IMR-90 (cell line): ENCODE measurements at regions not wholly inside any gene's neighbourhood (a gene's known extent, or its start where the extent isn't known, plus 50 kb on each side); places are given as distances from the start of the nearest gene placed in this dataset.

ENCODE experiments used
- ATAC-seq: fragments of 200-7000 bp; cut with Tn5 transposase; 2 replicates; pipeline ENCODE4 v1.9.1; 2020; ENCODE audit warnings: low read depth, mild to moderate bottlenecking, moderate library complexity
- BruUV-seq: library from RNA; stranded (reverse); fragments of 400-500 nt; replicated peaks from 2 replicates; lab custom pipeline; 2021; lab: Mats Ljungman, UMichigan
- CTCF ChIA-PET: fragments of 300-600 bp; formaldehyde crosslinking; extraction: SDS; loops from one replicate; lab custom pipeline; 2021; ENCODE audit warnings: antibody characterized with exemption; lab: Yijun Ruan, JAX
- POLR2A ChIA-PET: fragments of 300-600 bp; sonication (Branson Sonifier 250); formaldehyde crosslinking; loops from one replicate; lab custom pipeline; 2022; ENCODE audit warnings: antibody characterized with exemption; ENCODE audit not compliant: unreplicated experiment; lab: Charles Lee
- DNase-seq: peaks from one replicate; pipeline ENCODE4 v3.0.0; 2013
- H2AFZ ChIP-seq: replicated peaks from 2 replicates; pipeline ENCODE3; 2013; ENCODE audit warnings: low read length, mild to moderate bottlenecking; ENCODE audit not compliant: poor library complexity
- H2AK5ac ChIP-seq: 2 replicates; pipeline ENCODE4 v1.6.1; 2013; ENCODE audit warnings: low read depth, low read length, inconsistent platforms
- H2AK9ac ChIP-seq: replicated peaks from 2 replicates; pipeline ENCODE3; 2013; ENCODE audit warnings: mild to moderate bottlenecking, low read depth, low read length, moderate library complexity; ENCODE audit not compliant: poor library complexity
- H2BK120ac ChIP-seq: 2 replicates; pipeline ENCODE4 v1.6.1; 2013; ENCODE audit warnings: low read depth, low read length, inconsistent platforms
- H2BK15ac ChIP-seq: 3 replicates; pipeline ENCODE4 v1.6.1; 2013; ENCODE audit warnings: low read depth, low read length, inconsistent platforms
- H2BK20ac ChIP-seq: 2 replicates; pipeline ENCODE4 v1.6.1; 2013; ENCODE audit warnings: low read depth, mild to moderate bottlenecking, inconsistent platforms, low read length, moderate library complexity
- H2BK5ac ChIP-seq: 2 replicates; pipeline ENCODE4 v1.6.1; 2013; ENCODE audit warnings: mild to moderate bottlenecking, low read depth, low read length, inconsistent platforms; ENCODE audit not compliant: poor library complexity, severe bottlenecking
- H3K14ac ChIP-seq: replicated peaks from 2 replicates; pipeline ENCODE4 v1.6.1; 2013; ENCODE audit warnings: low read depth, low read length, inconsistent platforms
- H3K18ac ChIP-seq: 2 replicates; pipeline ENCODE4 v1.6.1; 2013; ENCODE audit warnings: low read depth, low read length, control low read depth
- H3K23ac ChIP-seq: 2 replicates; pipeline ENCODE4 v1.6.1; 2013; ENCODE audit warnings: low read depth, low read length, inconsistent platforms
- H3K27ac ChIP-seq: 2 replicates; pipeline ENCODE4 v1.5.1; 2013; ENCODE audit warnings: mild to moderate bottlenecking, control low read depth, low read length; ENCODE audit not compliant: insufficient read depth
- H3K27me3 ChIP-seq: 2 replicates; pipeline ENCODE4 v1.6.1; 2013; ENCODE audit warnings: low read length; ENCODE audit not compliant: control insufficient read depth, insufficient read depth
- H3K36me3 ChIP-seq: 2 replicates; pipeline ENCODE4 v1.6.1; 2013; ENCODE audit warnings: low read length, mixed read lengths; ENCODE audit not compliant: control insufficient read depth, insufficient read depth
- H3K4ac ChIP-seq: 2 replicates; pipeline ENCODE4 v1.6.1; 2013; ENCODE audit warnings: low read depth, low read length, inconsistent platforms
- H3K4me1 ChIP-seq: 2 replicates; pipeline ENCODE4 v1.6.1; 2013; ENCODE audit warnings: low read length, mixed read lengths; ENCODE audit not compliant: control insufficient read depth, insufficient read depth
- H3K4me2 ChIP-seq: 2 replicates; pipeline ENCODE4 v1.6.1; 2013; ENCODE audit warnings: low read depth, mild to moderate bottlenecking, control low read depth, low read length, moderate library complexity
- H3K4me3 ChIP-seq: 2 replicates; pipeline ENCODE4 v1.5.1; 2013; ENCODE audit warnings: low read depth, mild to moderate bottlenecking, control low read depth, low read length, moderate library complexity; ENCODE audit not compliant: insufficient read depth
- H3K56ac ChIP-seq: 2 replicates; pipeline ENCODE4 v1.6.1; 2013; ENCODE audit warnings: low read length, inconsistent platforms; ENCODE audit not compliant: insufficient read depth; ENCODE audit errors: extremely low read depth
- H3K79me1 ChIP-seq, 2 experiments: 2 replicates each; pipeline ENCODE4 v1.6.1; 2013; ENCODE audit warnings: low read length in 2 of 2, inconsistent platforms in 1 of 2, low read depth in 1 of 2
- H3K9ac ChIP-seq: 2 replicates; pipeline ENCODE4 v1.6.1; 2013; ENCODE audit warnings: low read depth, low read length, control low read depth
- H3K9me1 ChIP-seq: 2 replicates; pipeline ENCODE4 v1.6.1; 2013; ENCODE audit warnings: low read length, inconsistent platforms; ENCODE audit not compliant: insufficient read depth
- H3K9me3 ChIP-seq: 2 replicates; pipeline ENCODE4 v1.6.1; 2013; ENCODE audit warnings: low read length; ENCODE audit not compliant: control insufficient read depth, insufficient read depth
- H4K20me1 ChIP-seq: 2 replicates; pipeline ENCODE4 v1.6.1; 2013; ENCODE audit warnings: low read length, inconsistent platforms; ENCODE audit not compliant: insufficient read depth
- H4K5ac ChIP-seq: 2 replicates; pipeline ENCODE4 v1.6.1; 2013; ENCODE audit warnings: mild to moderate bottlenecking, low read depth, low read length, control low read depth
- H4K8ac ChIP-seq, 2 experiments: 2 replicates each; pipeline ENCODE4 v1.6.1; 2013; ENCODE audit warnings: low read depth in 2 of 2, low read length in 2 of 2, control low read depth in 1 of 2, inconsistent platforms in 1 of 2
- H4K91ac ChIP-seq: 2 replicates; pipeline ENCODE4 v1.6.1; 2013; ENCODE audit warnings: low read depth, low read length, inconsistent platforms; ENCODE audit not compliant: insufficient read depth
- CEBPB ChIP-seq: IDR thresholded peaks from 2 replicates; pipeline ENCODE4 v1.6.1; 2012; ENCODE audit warnings: low read depth, low read length, improper control_type of control experiment
- FOS ChIP-seq: fragments of 150-350 bp; IDR thresholded peaks from 2 replicates; pipeline ENCODE4 v1.6.1; 2016; ENCODE audit warnings: low read depth, low read length
- MAFK ChIP-seq: IDR thresholded peaks from 2 replicates; pipeline ENCODE4 v1.6.1; 2012; ENCODE audit warnings: low read depth, low read length, improper control_type of control experiment
- RCOR1 ChIP-seq: IDR thresholded peaks from 2 replicates; pipeline ENCODE4 v1.6.1; 2012; ENCODE audit warnings: mild to moderate bottlenecking, low read length, improper control_type of control experiment; ENCODE audit not compliant: insufficient replicate concordance
- RFX5 ChIP-seq: IDR thresholded peaks from 2 replicates; pipeline ENCODE4 v1.8.0; 2012; ENCODE audit warnings: low read depth, mild to moderate bottlenecking, low read length, moderate library complexity
- WGBS, 2 experiments: methylation state at CpG; one replicate each; pipeline versions ENCODE4 v1.1.5 to v1.1.7; 2013; ENCODE audit warnings: missing lambda C conversion rate in 2 of 2; ENCODE audit not compliant: insufficient read length in 1 of 2; ENCODE audit errors: extremely low coverage in 2 of 2; 5-methylcytosine and 5-hydroxymethylcytosine counted together
- dilution Hi-C: fragments of 300-500 bp; cut with HindIII; formaldehyde crosslinking; loops from one replicate; pipeline ENCODE4 v1.14.3; 2018; ENCODE audit warnings: low sequenced_read_pairs; ENCODE audit not compliant: unreplicated experiment
- in situ Hi-C: fragments of 300-500 bp; cut with MboI; formaldehyde crosslinking; loops from 3 replicates; pipeline ENCODE4 v1.14.3; 2019; ENCODE audit warnings: low sequenced_read_pairs, inconsistent platforms, mixed read lengths
- intact Hi-C: fragments of 100-400 bp; cut with micrococcal nuclease; formaldehyde crosslinking; loops from 2 replicates; pipeline ENCODE4 v1.10.0; 2022
- TF ChIP-seq, protein P1 (sequence below): fragments of 150-350 bp; IDR thresholded peaks from 2 replicates; pipeline ENCODE4 v1.6.1; 2016; ENCODE audit warnings: low read depth, mild to moderate bottlenecking, low read length, moderate library complexity, borderline replicate concordance

GRCh38 chr11:23755076-23755475 lies 741.8 kb upstream of the LUZP2 start:
- no TSS peak for BruUV-seq
- no peak overlapping the region for H4K91ac ChIP-seq
- H4K5ac ChIP-seq, result no peak overlapping the region
- H3K9me3 ChIP-seq, result no peaks in the 10 kb centered on the region
- H2AFZ ChIP-seq, result no peak overlapping the region
- no peak for TF ChIP-seq FOS
- TF ChIP-seq CEBPB, result no peak
- no peak for TF ChIP-seq RFX5
- TF ChIP-seq RCOR1, result no peak
- no peak for TF ChIP-seq MAFK
- TF ChIP-seq, protein P1, sequence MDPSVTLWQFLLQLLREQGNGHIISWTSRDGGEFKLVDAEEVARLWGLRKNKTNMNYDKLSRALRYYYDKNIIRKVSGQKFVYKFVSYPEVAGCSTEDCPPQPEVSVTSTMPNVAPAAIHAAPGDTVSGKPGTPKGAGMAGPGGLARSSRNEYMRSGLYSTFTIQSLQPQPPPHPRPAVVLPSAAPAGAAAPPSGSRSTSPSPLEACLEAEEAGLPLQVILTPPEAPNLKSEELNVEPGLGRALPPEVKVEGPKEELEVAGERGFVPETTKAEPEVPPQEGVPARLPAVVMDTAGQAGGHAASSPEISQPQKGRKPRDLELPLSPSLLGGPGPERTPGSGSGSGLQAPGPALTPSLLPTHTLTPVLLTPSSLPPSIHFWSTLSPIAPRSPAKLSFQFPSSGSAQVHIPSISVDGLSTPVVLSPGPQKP, result no peak
- H3K14ac ChIP-seq, result no peak overlapping the region
- H3K23ac ChIP-seq, result no peak overlapping the region
- no peak overlapping the region for H2AK5ac ChIP-seq
- in situ Hi-C loops (no loop called here), dilution Hi-C loops (no loop called here), intact Hi-C loops (loop anchor here (10.0 kb wide), 1 partner anchor 180 kb away; no protein-coding TSS in a partner anchor)
- no peak overlapping the region for H3K56ac ChIP-seq
- no peak overlapping the region for H3K4ac ChIP-seq
- no peaks in the 10 kb centered on the region for H3K36me3 ChIP-seq
- no peaks in the 10 kb centered on the region for H3K27me3 ChIP-seq
- H3K9ac ChIP-seq, result no peak overlapping the region
- POLR2A ChIA-PET, result no interaction called here
- no peaks in the 10 kb centered on the region for H4K20me1 ChIP-seq
- H3K4me1 ChIP-seq, result no peaks in the 10 kb centered on the region
- no peak for ATAC-seq
- no peak overlapping the region for H4K8ac ChIP-seq
- H3K4me2 ChIP-seq, result no peak overlapping the region
- no peak overlapping the region for H3K27ac ChIP-seq
- CTCF ChIA-PET, result no interaction called here
- H3K4me3 ChIP-seq, result no peak overlapping the region
- no CpG with 5 or more reads among the region's 2 CpGs for WGBS, 2 experiments
- no peak overlapping the region for H2BK20ac ChIP-seq
- H2AK9ac ChIP-seq, result no peak overlapping the region
- 0 out of 2 replicates have a peak, but pooled peaks cover 3% of the 10 kb centered on the region for H3K9me1 ChIP-seq
- no peaks in the 10 kb centered on the region for H3K79me1 ChIP-seq
- DNase-seq, result no peak
- H2BK120ac ChIP-seq, result no peak overlapping the region
- H2BK15ac ChIP-seq, result no peak overlapping the region
- no peak overlapping the region for H3K18ac ChIP-seq
- H2BK5ac ChIP-seq, result no peak overlapping the region
